ENCODE measurements at regions not wholly inside any gene's neighbourhood (a gene's known extent, or its start where the extent isn't known, plus 50 kb on each side); places are given as distances from the start of the nearest gene placed in this dataset.
"Not testable (repeated sequence)": the region's sequence is repeated elsewhere in the genome, so short reads cannot be mapped to it uniquely, and the experiment has no call there.

- no peak for DNase-seq (ENCODE audit: low read depth, low spot score)
Observed at GRCh38 chr6:168255283-168255881, 64.2 kb downstream of the DACT2 start.

GRCh38 chr6:168252267-168252666, 67.3 kb downstream of the DACT2 start:
- no peak for DNase-seq (ENCODE audit: low read depth, low spot score)

- no peak for DNase-seq (ENCODE audit: low read depth, low spot score)
Observed at GRCh38 chr6:168250250-168250649, 69.3 kb downstream of the DACT2 start.

- DNase-seq (ENCODE audit: low read depth, low spot score) = no peak
Observed at GRCh38 chr6:168249746-168250145, 69.8 kb downstream of the DACT2 start.

GRCh38 chr6:168248148-168248620, 71.4 kb downstream of the DACT2 start:
- no peak for DNase-seq (ENCODE audit: low read depth, low spot score)

- no peak for DNase-seq (ENCODE audit: low read depth, low spot score)
Observed at GRCh38 chr6:168247443-168248147, 72.0 kb downstream of the DACT2 start.

- no peak for DNase-seq (ENCODE audit: low read depth, low spot score)
Observed at GRCh38 chr6:168244961-168245551, 74.5 kb downstream of the DACT2 start.

GRCh38 chr6:168243812-168244376, 75.7 kb downstream of the DACT2 start:
- no peak for DNase-seq (ENCODE audit: low read depth, low spot score)

GRCh38 chr6:168242940-168243225, 76.7 kb downstream of the DACT2 start:
- no peak for DNase-seq (ENCODE audit: low read depth, low spot score)

GRCh38 chr6:168242111-168242939, 77.3 kb downstream of the DACT2 start:
- DNase-seq (ENCODE audit: low read depth, low spot score) = no peak

- DNase-seq (ENCODE audit: low read depth, low spot score) = no peak
Observed at GRCh38 chr6:168240160-168240559, 79.4 kb downstream of the DACT2 start.

GRCh38 chr6:168239044-168239773, 80.4 kb downstream of the DACT2 start:
- no peak for DNase-seq (ENCODE audit: low read depth, low spot score)

- no peak for DNase-seq (ENCODE audit: low read depth, low spot score)
Observed at GRCh38 chr6:168238159-168238909, 81.2 kb downstream of the DACT2 start.

GRCh38 chr6:168233875-168234213, 85.7 kb downstream of the DACT2 start:
- DNase-seq (ENCODE audit: low read depth, low spot score) = not testable (repeated sequence)

GRCh38 chr6:168232989-168233874, 86.3 kb downstream of the DACT2 start:
- no peak for DNase-seq (ENCODE audit: low read depth, low spot score)

GRCh38 chr6:168232528-168232927, 87.0 kb downstream of the DACT2 start:
- no peak for DNase-seq (ENCODE audit: low read depth, low spot score)

GRCh38 chr6:168232062-168232461, 87.5 kb downstream of the DACT2 start:
- no peak for DNase-seq (ENCODE audit: low read depth, low spot score)

- DNase-seq (ENCODE audit: low read depth, low spot score) = no peak
Observed at GRCh38 chr6:168231393-168231957, 88.1 kb downstream of the DACT2 start.

- no peak for DNase-seq (ENCODE audit: low read depth, low spot score)
Observed at GRCh38 chr6:168229368-168229752, 90.2 kb downstream of the DACT2 start.

Data from brain pericyte (primary cell).